Ascending aorta (tissue), 2 donors: ENCODE measurements at regions not wholly inside any gene's neighbourhood (a gene's known extent, or its start where the extent isn't known, plus 50 kb on each side); places are given as distances from the start of the nearest gene placed in this dataset.

ENCODE experiments used
- DNase-seq, 2 donors: peaks; one replicate each; pipeline ENCODE4 v3.0.0-alpha.2; 2019; ENCODE audit warnings: low spot score in 2 of 2
- H3K27ac ChIP-seq, 2 donors: fragments of 200-600 bp; sonication (generic); one replicate each; pipeline ENCODE4 v1.5.1; 2016 to 2017; ENCODE audit warnings: mild to moderate bottlenecking in 1 of 2
- H3K27me3 ChIP-seq: fragments of 200-600 bp; sonication (generic); one replicate; pipeline ENCODE4 v1.5.1; 2017
- H3K36me3 ChIP-seq, 2 donors: fragments of 200-600 bp; sonication (generic); one replicate each; pipeline ENCODE4 v1.5.1; 2016
- H3K4me1 ChIP-seq, 2 donors: fragments of 200-600 bp; sonication (generic); one replicate each; pipeline ENCODE4 v1.5.1; 2016 to 2017; ENCODE audit warnings: mild to moderate bottlenecking in 1 of 2
- H3K4me3 ChIP-seq, 2 donors: fragments of 200-600 bp; sonication (generic); one replicate each; pipeline ENCODE4 v1.5.1; 2016 to 2017; ENCODE audit warnings: mild to moderate bottlenecking in 1 of 2
- H3K9me3 ChIP-seq, 2 donors: fragments of 200-600 bp; sonication (generic); one replicate each; pipeline ENCODE4 v1.5.1; 2016
- CTCF ChIP-seq, 3 experiments: fragments of 200-600 bp in 2 of 3; fragments of 450-650 bp in 1 of 3; sonication (generic) in 2 of 3; IDR thresholded peaks; one replicate each; pipeline ENCODE4 v1.5.1; 2016 to 2019; ENCODE audit warnings: antibody characterized with exemption in 3 of 3, mild to moderate bottlenecking in 1 of 3, moderate library complexity in 1 of 3
- intact Hi-C: fragments of 100-400 bp; cut with DNase I; formaldehyde crosslinking; loops from one replicate; pipeline ENCODE4 v1.15.1; 2023

- no peak for TF ChIP-seq CTCF (IDR thresholded peaks at IDR 0.05)
- H3K4me3 ChIP-seq = no peak overlapping the region
- no peaks in the 10 kb centered on the region for H3K36me3 ChIP-seq
- no peak for DNase-seq
- H3K27ac ChIP-seq = no peak overlapping the region
- no peaks in the 10 kb centered on the region for H3K27me3 ChIP-seq
- intact Hi-C loops = no loop called here
- peaks cover 0 to 4% of the 10 kb centered on the region in 2 donors for H3K4me1 ChIP-seq
- no peaks in the 10 kb centered on the region for H3K9me3 ChIP-seq
Measured at GRCh38 chr2:196434217-196434616, 205.3 kb upstream of the CCDC150 start.

GRCh38 chr2:196435189-196435588 is 204.3 kb upstream of the CCDC150 start:
- no peak for TF ChIP-seq CTCF (IDR thresholded peaks at IDR 0.05)
- no peak for DNase-seq

DNA sequence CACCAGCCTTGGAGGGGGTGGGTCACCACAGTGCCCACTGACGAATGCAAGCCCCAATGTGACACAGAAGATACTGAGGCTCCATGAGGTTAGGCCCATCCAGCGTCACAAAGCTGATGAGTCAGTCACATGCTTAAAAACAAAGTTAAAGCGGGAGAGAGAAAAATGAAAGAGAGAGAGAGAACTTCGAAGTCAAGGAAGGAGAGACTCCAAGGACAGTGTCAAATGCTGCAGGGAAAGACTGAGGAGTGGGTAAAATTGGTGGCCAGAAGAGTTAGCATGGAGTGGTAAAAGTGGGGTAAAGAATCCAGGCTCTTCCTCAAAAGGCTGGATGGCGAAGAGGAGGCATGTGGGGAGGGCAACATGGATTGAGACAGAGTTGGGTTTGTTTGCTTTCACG is 201.9 kb upstream of the CCDC150 start:
- TF ChIP-seq CTCF (IDR thresholded peaks at IDR 0.05) = no peak
- Histone ChIP-seq H3K36me3 (no peaks in the 10 kb centered on the region), H3K4me3 (no peak overlapping the region), H3K27ac (no peak overlapping the region), H3K4me1 (peaks cover 0 to 4% of the 10 kb centered on the region in 2 donors), H3K27me3 (no peaks in the 10 kb centered on the region), H3K9me3 (no peaks in the 10 kb centered on the region)
- intact Hi-C loops = no loop called here
- DNase-seq = no peak

More at GRCh38 chr2:196435189-196435588, 204.3 kb upstream of the CCDC150 start:
- no peaks in the 10 kb centered on the region for H3K27me3 ChIP-seq
- H3K36me3 ChIP-seq = no peaks in the 10 kb centered on the region
- H3K9me3 ChIP-seq = no peaks in the 10 kb centered on the region
- H3K27ac ChIP-seq = no peak overlapping the region
- H3K4me1 ChIP-seq = peaks cover 0 to 4% of the 10 kb centered on the region in 2 donors
- intact Hi-C loops = no loop called here
- no peak overlapping the region for H3K4me3 ChIP-seq

DNA sequence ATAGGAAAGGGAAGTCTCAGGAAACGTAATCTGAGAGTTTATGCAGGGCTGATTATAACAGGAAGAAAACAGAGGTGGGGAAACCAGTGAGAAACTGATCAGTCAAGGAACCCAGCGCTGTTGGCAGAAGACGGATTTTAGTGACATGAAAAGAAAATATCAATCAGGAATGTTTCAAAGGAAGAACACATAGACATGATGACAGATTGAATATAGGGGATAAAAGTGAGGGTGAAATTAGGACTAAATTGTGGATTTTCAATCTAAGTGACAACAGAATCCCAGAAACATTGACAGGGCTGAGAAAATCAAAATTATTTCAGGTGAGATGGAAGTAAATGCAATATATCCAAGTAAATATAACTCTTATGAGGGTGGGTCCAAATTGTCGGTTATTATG is 199.8 kb upstream of the CCDC150 start:
- TF ChIP-seq CTCF (IDR thresholded peaks at IDR 0.05) = no peak
- Histone ChIP-seq H3K4me1 (peaks cover 0 to 2% of the 10 kb centered on the region in 2 donors), H3K9me3 (no peaks in the 10 kb centered on the region), H3K27me3 (no peaks in the 10 kb centered on the region), H3K4me3 (no peak overlapping the region), H3K27ac (no peak overlapping the region), H3K36me3 (no peaks in the 10 kb centered on the region)
- DNase-seq = no peak
- intact Hi-C loops = no loop called here

GRCh38 chr2:196440413-196440812 is 199.1 kb upstream of the CCDC150 start:
- intact Hi-C loops = no loop called here
- no peak overlapping the region for H3K4me3 ChIP-seq
- TF ChIP-seq CTCF (IDR thresholded peaks at IDR 0.05) = no peak
- DNase-seq = no peak
- no peaks in the 10 kb centered on the region for H3K9me3 ChIP-seq
- H3K27ac ChIP-seq = no peak overlapping the region
- no peaks in the 10 kb centered on the region for H3K36me3 ChIP-seq
- no peaks in the 10 kb centered on the region for H3K27me3 ChIP-seq
- H3K4me1 ChIP-seq = no peaks in the 10 kb centered on the region

DNA sequence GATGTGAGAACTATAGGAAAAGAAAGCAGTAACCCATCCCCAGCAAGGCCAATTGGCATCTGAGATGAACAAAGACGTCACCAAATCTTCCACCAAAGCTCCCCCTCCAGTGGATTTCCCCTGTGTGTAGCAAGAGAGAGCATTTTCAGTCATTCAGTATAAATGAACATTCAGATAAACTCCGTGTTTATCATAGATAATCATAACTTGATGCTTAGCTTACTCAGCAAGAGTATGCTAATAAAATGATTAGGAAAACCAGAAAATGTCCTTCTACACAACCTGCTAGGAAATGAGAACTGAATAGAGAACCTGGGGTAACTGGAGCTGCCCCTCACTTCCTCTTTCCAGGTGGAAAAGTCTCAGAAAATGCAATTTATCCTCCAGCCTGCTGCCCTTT is 198.0 kb upstream of the CCDC150 start:
- Histone ChIP-seq H3K27ac (no peak overlapping the region), H3K4me1 (no peaks in the 10 kb centered on the region), H3K4me3 (no peak overlapping the region), H3K27me3 (no peaks in the 10 kb centered on the region), H3K9me3 (no peaks in the 10 kb centered on the region), H3K36me3 (no peaks in the 10 kb centered on the region)
- TF ChIP-seq CTCF (IDR thresholded peaks at IDR 0.05) = no peak
- intact Hi-C loops = no loop called here
- DNase-seq = no peak
